Spinal cord (tissue), 9 donors: ENCODE measurements at regions not wholly inside any gene's neighbourhood (a gene's known extent, or its start where the extent isn't known, plus 50 kb on each side); places are given as distances from the start of the nearest gene placed in this dataset.
"Not testable (repeated sequence)": the region's sequence is repeated elsewhere in the genome, so short reads cannot be mapped to it uniquely, and the experiment has no call there.

Experiments
- DNase-seq, 6 donors: peaks; one replicate each; pipeline versions ENCODE4 v3.0.0 to v3.0.0-alpha.2; 2013 to 2015; ENCODE audit warnings: low spot score in 6 of 6, low read depth in 4 of 6
- H3K27ac ChIP-seq: one replicate; pipeline ENCODE4 v1.5.1; 2013; ENCODE audit warnings: low read depth, low read length, control low read depth
- H3K27me3 ChIP-seq: one replicate; pipeline ENCODE4 v1.6.1; 2013; ENCODE audit warnings: low read length; ENCODE audit not compliant: control insufficient read depth, insufficient read depth
- H3K36me3 ChIP-seq: one replicate; pipeline ENCODE4 v1.6.1; 2013; ENCODE audit warnings: low read length; ENCODE audit not compliant: control insufficient read depth, insufficient read depth
- H3K4me1 ChIP-seq: one replicate; pipeline ENCODE4 v1.6.1; 2013; ENCODE audit warnings: low read length; ENCODE audit not compliant: control insufficient read depth, insufficient read depth
- H3K4me3 ChIP-seq: one replicate; pipeline ENCODE4 v1.5.1; 2013; ENCODE audit warnings: low read depth, low read length, control low read depth
- H3K9me3 ChIP-seq: one replicate; pipeline ENCODE4 v1.6.1; 2013; ENCODE audit warnings: low read length; ENCODE audit not compliant: control insufficient read depth, insufficient read depth
- WGBS: methylation state at CpG from one replicate; pipeline ENCODE4 v1.1.5; 2013; ENCODE audit warnings: missing lambda C conversion rate; ENCODE audit not compliant: insufficient coverage; 5-methylcytosine and 5-hydroxymethylcytosine counted together
- donor health status: healthy.

DNA sequence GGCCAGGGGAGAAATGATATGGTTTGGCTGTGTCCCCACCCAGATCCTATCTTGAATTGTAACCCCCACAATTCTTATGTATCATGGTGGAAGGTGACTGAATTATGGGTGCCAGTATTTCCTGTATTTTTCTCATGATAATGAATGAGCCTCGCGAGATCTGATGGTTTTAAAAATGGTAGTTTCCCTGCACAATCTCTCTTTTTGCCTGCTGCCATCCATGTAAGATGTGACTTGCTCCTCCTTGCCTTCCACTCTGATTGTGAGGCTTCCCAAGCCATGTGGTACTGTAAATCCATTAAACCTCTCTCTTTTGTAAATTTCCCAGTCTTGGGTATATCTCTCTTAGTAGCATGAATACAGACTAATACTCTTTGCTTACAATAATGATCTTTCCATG is 1453.9 kb upstream of the B3GALT2 start:
- Histone ChIP-seq H3K27me3 (no peaks in the 10 kb centered on the region), H3K4me1 (no peaks in the 10 kb centered on the region), H3K9me3 (peaks cover 3% of the 10 kb centered on the region), H3K4me3 (no peak overlapping the region), H3K27ac (no peak overlapping the region), H3K36me3 (no peaks in the 10 kb centered on the region)
- no CpG with 5 or more reads among the region's 2 CpGs for WGBS
- DNase-seq = no peak

- no CpG with 5 or more reads among the region's 2 CpGs for WGBS
- no peaks in the 10 kb centered on the region for H3K27me3 ChIP-seq
- no peak overlapping the region for H3K27ac ChIP-seq
- DNase-seq = no peak
- H3K36me3 ChIP-seq = no peaks in the 10 kb centered on the region
- H3K9me3 ChIP-seq = no peaks in the 10 kb centered on the region
- H3K4me1 ChIP-seq = no peaks in the 10 kb centered on the region
- H3K4me3 ChIP-seq = no peak overlapping the region
Measured at GRCh38 chr1:194629011-194629410, 1442.6 kb upstream of the B3GALT2 start.

GRCh38 chr1:194624833-194625232 is 1438.4 kb upstream of the B3GALT2 start:
- DNase-seq = no peak
- Histone ChIP-seq H3K36me3 (no peaks in the 10 kb centered on the region), H3K4me3 (no peak overlapping the region), H3K27ac (no peak overlapping the region), H3K27me3 (no peaks in the 10 kb centered on the region), H3K4me1 (no peaks in the 10 kb centered on the region), H3K9me3 (no peaks in the 10 kb centered on the region)
- WGBS = 92% methylated on average over 4 of the region's 4 CpGs

DNA sequence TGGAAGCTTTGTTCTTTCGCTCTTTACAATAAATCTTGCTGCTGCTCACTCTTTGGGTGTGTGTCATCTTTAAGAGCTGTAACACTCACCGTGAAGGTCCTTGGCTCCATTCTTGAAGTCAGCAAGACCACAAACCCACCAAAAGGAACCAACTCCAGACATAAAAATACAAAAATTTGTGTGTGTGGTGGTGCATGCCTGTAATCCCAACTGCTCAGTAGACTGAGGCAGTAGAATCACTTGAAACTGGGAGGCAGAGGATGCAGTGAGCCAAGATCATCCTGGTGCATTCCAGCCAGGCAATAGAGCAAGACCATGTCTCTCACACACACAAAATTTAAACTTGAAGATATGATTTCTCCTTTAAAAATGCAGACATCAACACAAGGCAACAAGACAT is 1431.7 kb upstream of the B3GALT2 start:
- no CpG with 5 or more reads among the region's 2 CpGs for WGBS
- no peak overlapping the region for H3K4me3 ChIP-seq
- no peaks in the 10 kb centered on the region for H3K36me3 ChIP-seq
- DNase-seq = no peak
- H3K4me1 ChIP-seq = no peaks in the 10 kb centered on the region
- H3K27ac ChIP-seq = no peak overlapping the region
- no peaks in the 10 kb centered on the region for H3K27me3 ChIP-seq
- no peaks in the 10 kb centered on the region for H3K9me3 ChIP-seq

DNA sequence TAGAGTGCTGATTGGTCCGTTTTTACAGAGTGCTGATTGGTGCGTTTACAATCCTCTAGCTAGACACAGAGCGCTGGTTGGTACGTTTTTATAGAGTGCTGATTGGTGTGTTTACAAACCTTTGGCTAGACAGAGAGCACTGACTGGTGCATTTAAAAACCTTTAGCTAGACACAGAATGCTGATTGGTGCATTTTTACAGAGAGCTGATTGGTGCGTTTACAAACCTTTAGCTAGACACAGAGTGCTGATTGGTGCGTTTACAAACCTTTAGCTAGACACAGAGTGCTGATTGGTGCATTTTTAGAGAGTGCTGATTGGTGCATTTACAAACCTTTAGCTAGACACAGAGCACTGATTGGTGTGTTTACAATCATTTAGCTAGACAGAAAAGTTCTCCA is 1430.9 kb upstream of the B3GALT2 start:
- H3K36me3 ChIP-seq, H3K27me3 ChIP-seq, H3K4me1 ChIP-seq, H3K27ac ChIP-seq, H3K4me3 ChIP-seq, DNase-seq, H3K9me3 ChIP-seq: not testable (repeated sequence)
- WGBS = 96% methylated on average over 6 of the region's 6 CpGs

DNA sequence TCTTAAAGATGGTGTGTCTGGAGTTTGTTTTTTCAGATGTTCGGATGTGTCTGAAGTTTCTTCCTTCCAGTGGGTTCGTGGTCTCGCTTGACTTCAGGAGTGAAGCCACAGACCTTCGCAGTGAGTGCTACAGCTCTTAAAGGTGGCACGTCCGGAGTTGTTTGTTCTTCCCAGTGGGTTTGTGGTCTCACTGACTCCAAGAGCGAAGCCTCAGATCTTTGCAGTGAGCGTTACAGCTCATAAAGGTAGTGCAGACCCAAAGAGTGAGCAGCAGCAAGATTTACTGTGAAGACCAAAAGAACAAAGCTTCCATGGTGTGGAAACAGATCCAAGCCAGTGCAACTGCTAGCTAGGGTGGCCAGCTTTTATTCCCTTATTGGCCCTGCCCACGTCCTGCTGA is 1430.4 kb upstream of the B3GALT2 start:
- no peak overlapping the region for H3K4me3 ChIP-seq
- no peaks in the 10 kb centered on the region for H3K4me1 ChIP-seq
- H3K27me3 ChIP-seq = no peaks in the 10 kb centered on the region
- no peaks in the 10 kb centered on the region for H3K36me3 ChIP-seq
- DNase-seq = no peak
- WGBS = 85% methylated on average over 7 of the region's 9 CpGs
- H3K9me3 ChIP-seq = no peaks in the 10 kb centered on the region
- no peak overlapping the region for H3K27ac ChIP-seq

- Histone ChIP-seq H3K27ac (no peak overlapping the region), H3K36me3 (no peaks in the 10 kb centered on the region), H3K9me3 (no peaks in the 10 kb centered on the region), H3K27me3 (no peaks in the 10 kb centered on the region), H3K4me1 (no peaks in the 10 kb centered on the region), H3K4me3 (no peak overlapping the region)
- peak in 1 of 6 donors; percentile 10 for DNase-seq
- no CpG with 5 or more reads among the region's 1 CpG for WGBS
Measured at GRCh38 chr1:194602184-194602583, 1415.8 kb upstream of the B3GALT2 start.

DNA sequence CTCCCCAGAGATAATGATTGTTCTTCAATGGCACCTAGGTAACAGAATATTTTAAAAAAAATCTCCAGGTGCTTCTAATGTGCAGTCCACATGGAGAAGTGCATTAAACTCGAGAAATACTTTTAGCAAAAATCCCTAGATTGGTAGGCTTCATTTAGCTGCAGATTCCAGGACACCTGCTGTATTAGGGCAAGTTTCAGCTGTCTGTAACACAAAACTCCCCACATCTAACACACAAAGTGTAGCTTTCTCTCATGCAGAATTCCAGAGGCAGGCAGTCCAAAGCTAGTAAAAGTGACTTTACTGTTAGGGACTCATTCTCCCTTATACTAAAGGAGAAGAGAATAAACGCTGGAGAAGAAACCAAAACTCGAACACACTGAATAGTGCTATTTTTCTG is 1414.3 kb upstream of the B3GALT2 start:
- Histone ChIP-seq H3K36me3 (no peaks in the 10 kb centered on the region), H3K27ac (no peak overlapping the region), H3K4me3 (no peak overlapping the region), H3K9me3 (no peaks in the 10 kb centered on the region), H3K4me1 (no peaks in the 10 kb centered on the region), H3K27me3 (no peaks in the 10 kb centered on the region)
- WGBS = 47% methylated on average over 2 of the region's 3 CpGs
- DNase-seq = peak in 1 of 6 donors; percentile 24

- no CpG with 5 or more reads among the region's 1 CpG for WGBS
- Histone ChIP-seq H3K27ac (no peak overlapping the region), H3K4me3 (no peak overlapping the region), H3K36me3 (no peaks in the 10 kb centered on the region), H3K9me3 (no peaks in the 10 kb centered on the region), H3K4me1 (no peaks in the 10 kb centered on the region), H3K27me3 (no peaks in the 10 kb centered on the region)
- DNase-seq = peak in 2 of 6 donors; percentile 14 to 32
Measured at GRCh38 chr1:194598098-194598497, 1411.7 kb upstream of the B3GALT2 start.

GRCh38 chr1:194586302-194586701 is 1399.9 kb upstream of the B3GALT2 start:
- no peaks in the 10 kb centered on the region for H3K36me3 ChIP-seq
- H3K9me3 ChIP-seq = peaks cover 3% of the 10 kb centered on the region
- no peaks in the 10 kb centered on the region for H3K4me1 ChIP-seq
- H3K4me3 ChIP-seq = no peak overlapping the region
- WGBS = no CpG with 5 or more reads among the region's 1 CpG
- DNase-seq = no peak
- H3K27ac ChIP-seq = no peak overlapping the region
- no peaks in the 10 kb centered on the region for H3K27me3 ChIP-seq
